HG03108 (cell line): ENCODE measurements at regions not wholly inside any gene's neighbourhood (a gene's known extent, or its start where the extent isn't known, plus 50 kb on each side); places are given as distances from the start of the nearest gene placed in this dataset.
"Not testable (repeated sequence)": the region's sequence is repeated elsewhere in the genome, so short reads cannot be mapped to it uniquely, and the experiment has no call there.

Source experiments
- ATAC-seq: cut with Tn5 transposase; IDR thresholded peaks from one replicate; pipeline ENCODE4 v1.9.1; 2021; ENCODE audit warnings: moderate library complexity; ENCODE audit not compliant: unreplicated experiment

GRCh38 chr11:100576718-100577021, 110.4 kb upstream of the ARHGAP42 start:
- no peak for ATAC-seq

DNA sequence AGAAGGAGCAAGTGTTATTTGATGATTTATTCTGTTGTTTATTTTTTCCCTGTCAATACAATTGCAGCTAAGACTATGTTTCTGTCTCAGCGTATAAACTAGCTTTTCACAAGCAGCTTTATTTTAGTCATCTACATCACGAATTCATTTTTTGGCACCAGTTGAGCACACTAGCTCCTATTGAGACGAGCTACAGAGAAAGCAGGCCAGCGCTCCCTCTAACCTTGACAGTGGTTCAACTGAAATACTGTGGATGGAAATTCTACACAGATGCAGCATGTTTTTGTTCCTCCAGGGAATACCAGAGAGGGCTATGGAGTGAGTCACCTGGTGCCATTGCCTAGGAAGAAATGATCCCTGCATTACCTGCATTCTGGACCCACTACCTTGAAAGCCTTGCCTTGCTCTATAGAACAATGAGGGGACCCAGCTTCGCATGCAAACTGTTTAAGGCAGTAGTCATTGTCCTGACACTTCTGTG, 108.2 kb upstream of the ARHGAP42 start:
- ATAC-seq = no peak

- ATAC-seq = no peak
Observed at GRCh38 chr11:100581318-100581717, 105.8 kb upstream of the ARHGAP42 start.

DNA sequence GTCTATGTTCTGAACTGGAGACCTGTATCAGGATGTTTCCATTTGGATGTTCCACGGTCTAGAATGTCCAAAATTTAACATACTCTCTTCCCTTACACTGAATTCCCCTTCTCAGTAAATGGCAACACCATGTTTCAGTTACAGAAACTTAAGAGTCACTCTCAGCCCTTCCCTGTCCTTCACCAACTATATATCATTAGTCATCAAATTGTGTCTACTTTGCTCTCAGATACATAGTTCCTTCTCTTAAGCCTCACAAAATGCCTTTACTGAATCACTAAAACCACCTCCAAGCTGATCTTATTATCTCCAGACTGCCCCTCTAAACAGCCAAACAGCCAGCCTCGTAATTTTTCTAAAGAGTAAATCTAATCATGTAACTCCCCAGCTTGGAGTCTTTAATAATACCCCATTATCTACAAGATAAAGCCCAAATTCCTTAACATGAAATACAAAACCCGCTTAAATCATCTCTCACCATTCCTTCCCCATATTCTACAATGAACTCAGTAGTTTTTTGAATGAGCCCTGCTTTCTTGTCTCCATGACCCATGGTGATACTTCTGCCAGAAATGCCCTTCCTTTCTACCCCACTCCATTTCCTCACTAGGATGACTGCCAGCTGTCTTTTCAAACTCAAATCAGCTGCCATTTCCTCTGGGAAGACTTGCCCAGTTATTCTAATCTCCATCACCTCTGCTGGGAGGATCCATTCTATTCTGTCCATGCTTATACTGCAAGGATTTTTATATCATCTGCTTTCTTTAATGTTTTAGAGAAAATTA, 102.7 kb upstream of the ARHGAP42 start:
- no peak for ATAC-seq

DNA sequence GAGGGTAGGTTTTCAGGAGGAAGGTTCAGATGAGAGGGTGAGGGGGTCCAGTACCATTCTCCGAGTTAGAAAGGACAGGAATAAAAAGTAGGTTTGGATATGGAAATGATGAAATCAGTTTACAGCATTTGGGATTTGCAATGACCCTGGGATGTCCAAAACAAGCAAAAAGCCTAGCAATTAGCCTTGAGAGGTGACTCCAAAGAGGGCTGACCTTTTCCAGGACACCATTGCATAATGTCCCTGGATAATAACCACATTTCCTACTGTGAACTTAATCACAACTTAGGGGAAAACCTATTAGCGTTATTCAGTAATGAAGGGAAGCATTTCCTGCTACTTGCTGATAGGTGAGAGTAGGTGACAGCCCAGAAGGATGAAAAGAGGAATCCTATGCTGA, 101.4 kb upstream of the ARHGAP42 start:
- ATAC-seq = no peak

DNA sequence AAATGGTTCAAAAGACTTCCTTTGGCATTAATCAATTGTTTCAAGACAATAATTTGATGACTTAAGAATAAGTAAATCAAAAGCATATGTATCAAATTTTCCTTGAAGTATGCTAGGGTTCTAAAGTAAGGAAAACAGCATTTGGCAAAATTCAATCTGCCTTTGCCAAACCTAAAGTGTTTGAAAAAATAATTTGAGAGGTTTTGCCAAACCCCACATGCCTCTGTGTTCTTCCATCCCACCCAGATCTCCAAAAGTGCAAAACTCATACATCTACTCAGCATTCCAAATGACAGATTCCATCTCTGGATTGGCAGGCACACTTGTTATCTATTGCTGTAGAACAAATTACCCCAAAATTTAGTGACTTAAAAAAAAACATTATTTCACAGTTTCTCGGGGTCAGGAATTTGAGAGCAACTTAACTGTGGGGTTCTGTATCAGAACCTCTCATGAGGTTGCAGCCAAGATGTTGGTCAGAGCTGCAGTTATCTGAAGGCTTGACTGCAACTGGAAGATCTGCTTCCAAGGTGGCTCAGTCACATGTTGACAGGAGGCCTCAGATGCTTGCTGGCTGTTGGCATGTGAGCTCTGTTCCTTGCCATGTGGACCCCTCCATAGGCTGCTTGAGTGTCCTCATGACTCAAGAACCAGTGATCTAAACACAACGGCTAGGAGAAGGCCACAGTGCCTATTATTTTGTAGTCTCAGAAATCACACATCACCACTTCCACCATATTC, 100.6 kb upstream of the ARHGAP42 start:
- no peak for ATAC-seq

GRCh38 chr11:100592619-100593260, 94.3 kb upstream of the ARHGAP42 start:
- no peak for ATAC-seq

DNA sequence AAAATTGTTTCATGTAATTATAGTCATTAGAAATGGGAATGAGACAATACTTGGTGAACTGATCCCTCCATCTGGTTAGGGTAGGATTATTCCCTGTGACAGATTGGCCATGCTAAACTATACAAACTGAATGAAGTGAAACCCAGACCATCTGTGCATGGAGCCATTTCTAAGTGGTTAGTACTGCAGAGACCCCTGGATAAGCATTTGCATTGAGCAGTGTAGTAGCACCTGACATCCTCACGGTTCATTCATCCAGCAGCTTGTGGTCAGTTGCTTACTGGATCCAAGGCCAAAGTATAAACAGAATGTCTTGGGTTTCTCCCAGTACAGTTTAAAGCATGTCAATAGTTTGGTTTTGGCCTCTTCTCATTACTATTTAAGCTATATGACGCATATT, 93.8 kb upstream of the ARHGAP42 start:
- ATAC-seq = no peak

DNA sequence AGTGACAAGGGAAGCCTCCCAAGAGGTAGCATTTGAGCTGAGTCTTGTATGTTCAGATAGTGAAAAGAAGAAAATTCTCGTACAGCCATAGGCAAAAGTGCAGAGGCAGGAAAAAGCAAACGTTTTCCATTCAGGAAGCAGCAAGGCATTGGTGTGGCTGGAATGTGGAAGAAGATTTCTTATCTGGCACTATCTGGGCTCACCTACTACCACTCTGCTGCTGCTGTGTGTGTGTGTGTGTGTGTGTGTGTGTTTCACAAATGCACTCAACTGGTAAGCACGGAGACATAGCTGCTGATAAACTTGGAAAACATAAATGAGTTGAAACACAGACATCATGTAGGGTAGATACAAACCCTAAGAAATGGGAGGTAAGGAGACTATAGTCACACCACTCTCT, 92.8 kb upstream of the ARHGAP42 start:
- no peak for ATAC-seq

DNA sequence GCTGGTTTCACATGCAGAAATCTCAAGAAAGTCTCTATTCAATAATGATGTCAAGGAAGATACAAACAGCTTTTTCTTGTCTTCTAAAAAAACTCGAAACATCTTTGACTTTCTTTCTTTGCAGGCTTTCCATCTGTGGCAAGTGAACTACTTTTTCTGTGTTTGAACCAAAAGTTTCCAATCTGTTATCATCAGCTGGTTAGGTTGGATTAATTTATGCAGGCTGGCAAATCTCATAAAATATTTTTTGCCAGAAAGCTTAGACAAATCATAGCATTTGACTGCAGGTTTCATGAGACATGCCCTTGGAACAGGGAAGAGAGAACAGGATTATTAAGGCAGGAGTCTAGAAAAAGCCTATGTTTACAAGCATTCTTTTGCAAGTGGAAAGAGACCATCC, 86.1 kb upstream of the ARHGAP42 start:
- ATAC-seq = no peak

- ATAC-seq = no peak
Observed at GRCh38 chr11:100602716-100603115, 84.4 kb upstream of the ARHGAP42 start.

DNA sequence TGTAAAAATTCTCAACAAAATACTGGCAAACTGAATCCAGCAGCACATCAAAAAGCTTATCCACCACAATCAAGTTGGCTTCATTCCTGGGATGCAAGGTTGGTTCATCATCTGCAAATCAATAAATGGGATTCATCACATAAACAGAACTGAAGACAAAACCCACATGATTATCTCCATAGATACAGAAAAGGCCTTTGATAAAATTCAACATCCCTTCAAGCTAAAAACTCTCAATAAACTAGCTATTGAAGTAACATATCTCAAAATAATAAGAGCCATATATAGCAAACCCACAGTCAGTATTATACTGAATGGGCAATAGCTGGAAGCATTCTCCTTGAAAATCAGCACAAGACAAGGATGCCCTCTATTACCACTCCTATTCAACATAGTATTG, 79.3 kb upstream of the ARHGAP42 start:
- ATAC-seq = not testable (repeated sequence)

DNA sequence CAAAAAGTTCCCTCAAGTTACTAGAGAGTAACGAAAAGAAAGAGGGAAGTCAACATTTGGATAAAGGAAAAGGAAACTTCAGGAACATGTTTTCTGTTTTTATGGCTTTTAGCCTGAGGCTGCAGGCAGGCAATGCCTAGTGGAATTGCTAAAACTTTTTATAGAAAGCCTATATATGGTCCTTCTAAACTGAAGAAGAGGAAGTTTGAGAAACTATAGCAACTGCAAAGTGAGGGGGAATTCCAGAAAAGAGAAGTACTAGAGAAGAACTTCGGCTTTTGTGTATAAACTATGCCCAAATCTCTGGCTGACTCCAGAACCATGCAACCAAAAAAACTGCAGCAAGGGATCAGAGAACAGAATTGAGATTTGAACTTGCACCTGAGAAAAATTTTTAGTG, 74.3 kb upstream of the ARHGAP42 start:
- peak; percentile 79 for ATAC-seq

DNA sequence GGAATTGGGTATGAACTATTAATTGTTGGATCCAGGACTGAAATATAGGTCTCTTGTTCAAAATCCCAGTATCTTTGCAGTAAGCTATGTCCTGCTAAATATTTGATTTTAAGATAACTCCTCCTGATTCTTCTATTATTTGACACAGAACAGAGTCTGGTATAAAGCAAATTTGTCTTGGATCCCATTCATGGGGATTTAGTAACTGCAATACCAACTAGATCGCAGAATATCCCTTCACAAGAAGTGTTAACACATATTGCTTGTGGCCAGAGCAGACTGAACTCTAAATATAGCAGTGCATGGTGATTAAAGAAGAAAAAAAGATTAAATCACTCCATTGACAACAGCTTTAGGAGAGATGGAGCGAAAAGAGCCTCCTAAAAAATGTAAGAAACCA, 68.2 kb upstream of the ARHGAP42 start:
- ATAC-seq = no peak

GRCh38 chr11:100619484-100619883, 67.6 kb upstream of the ARHGAP42 start:
- ATAC-seq = no peak

- ATAC-seq = no peak
Observed at GRCh38 chr11:100622404-100622803, 64.7 kb upstream of the ARHGAP42 start.

GRCh38 chr11:100624346-100624745, 62.7 kb upstream of the ARHGAP42 start:
- no peak for ATAC-seq

- no peak for ATAC-seq
Observed at GRCh38 chr11:100625041-100625440, 62.0 kb upstream of the ARHGAP42 start.

- ATAC-seq = no peak
Observed at GRCh38 chr11:100629671-100630070, 57.4 kb upstream of the ARHGAP42 start.

GRCh38 chr11:100630898-100631297, 56.2 kb upstream of the ARHGAP42 start:
- no peak for ATAC-seq

GRCh38 chr11:100631316-100631715, 55.8 kb upstream of the ARHGAP42 start:
- ATAC-seq = no peak

DNA sequence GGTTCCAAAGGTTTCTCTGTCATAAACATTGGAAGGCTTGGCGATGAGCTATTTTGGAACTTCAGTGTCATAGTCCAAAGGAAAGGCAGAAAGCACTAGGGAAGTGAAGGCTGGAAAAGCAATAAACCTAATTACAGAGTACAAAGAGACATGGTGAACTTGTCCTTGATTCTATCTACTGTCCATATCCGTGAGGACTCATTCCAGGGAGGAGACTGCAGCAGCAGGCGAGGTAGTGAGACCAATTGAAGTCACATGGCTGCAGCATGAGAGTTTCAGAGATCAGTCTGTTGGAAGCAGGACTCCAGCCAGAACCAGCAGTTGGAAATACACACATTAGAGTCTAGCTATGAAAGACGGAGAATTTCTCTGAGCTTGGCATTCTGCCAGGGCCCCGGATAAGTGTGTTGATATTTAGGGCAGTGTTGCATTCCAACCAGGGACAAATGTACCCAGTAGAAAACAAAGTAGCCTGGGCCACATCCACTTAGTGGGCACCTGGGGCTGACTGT, 54.1 kb upstream of the ARHGAP42 start:
- ATAC-seq = no peak
